Coronary artery (tissue), 2 donors: ENCODE measurements at regions not wholly inside any gene's neighbourhood (a gene's known extent, or its start where the extent isn't known, plus 50 kb on each side); places are given as distances from the start of the nearest gene placed in this dataset.

ENCODE experiments used
- DNase-seq: peaks from one replicate; pipeline ENCODE4 v3.0.0-alpha.2; 2017; ENCODE audit warnings: low spot score
- H3K27ac ChIP-seq, 2 donors: fragments of 200-600 bp; sonication (generic); one replicate each; pipeline ENCODE4 v1.5.1; 2016 to 2019
- H3K4me3 ChIP-seq: fragments of 200-600 bp; sonication (generic); 2 replicates; pipeline ENCODE4 v1.5.1; 2016; ENCODE audit warnings: mild to moderate bottlenecking, moderate library complexity
- TF ChIP-seq, protein P1 (sequence below): fragments of 200-600 bp; sonication (generic); IDR thresholded peaks from one replicate; pipeline ENCODE4 v1.5.1; 2019; ENCODE audit warnings: antibody characterized with exemption

DNA sequence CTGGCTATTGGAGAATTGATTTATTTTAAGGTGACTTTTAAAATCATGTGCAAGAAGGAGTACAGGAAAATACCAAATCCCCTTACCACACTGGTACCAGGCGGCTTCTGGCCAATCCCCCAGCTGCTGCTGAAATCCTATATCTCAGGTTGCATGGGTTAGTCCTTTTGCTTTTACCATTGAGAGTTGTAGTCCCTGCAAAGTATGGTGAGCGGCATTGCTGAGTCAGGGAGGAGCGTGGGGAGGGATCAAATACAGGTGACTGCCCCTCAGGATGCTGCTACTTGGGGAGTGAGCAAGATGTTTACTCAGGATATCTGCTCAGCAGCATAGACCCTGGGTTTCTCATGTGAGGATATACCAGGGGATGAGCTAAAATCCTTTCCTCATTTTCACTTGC is 131.9 kb upstream of the STAC start:
- Histone ChIP-seq H3K4me3 (no peak overlapping the region), H3K27ac (no peak overlapping the region)
- DNase-seq, result no peak
- TF ChIP-seq, protein P1, sequence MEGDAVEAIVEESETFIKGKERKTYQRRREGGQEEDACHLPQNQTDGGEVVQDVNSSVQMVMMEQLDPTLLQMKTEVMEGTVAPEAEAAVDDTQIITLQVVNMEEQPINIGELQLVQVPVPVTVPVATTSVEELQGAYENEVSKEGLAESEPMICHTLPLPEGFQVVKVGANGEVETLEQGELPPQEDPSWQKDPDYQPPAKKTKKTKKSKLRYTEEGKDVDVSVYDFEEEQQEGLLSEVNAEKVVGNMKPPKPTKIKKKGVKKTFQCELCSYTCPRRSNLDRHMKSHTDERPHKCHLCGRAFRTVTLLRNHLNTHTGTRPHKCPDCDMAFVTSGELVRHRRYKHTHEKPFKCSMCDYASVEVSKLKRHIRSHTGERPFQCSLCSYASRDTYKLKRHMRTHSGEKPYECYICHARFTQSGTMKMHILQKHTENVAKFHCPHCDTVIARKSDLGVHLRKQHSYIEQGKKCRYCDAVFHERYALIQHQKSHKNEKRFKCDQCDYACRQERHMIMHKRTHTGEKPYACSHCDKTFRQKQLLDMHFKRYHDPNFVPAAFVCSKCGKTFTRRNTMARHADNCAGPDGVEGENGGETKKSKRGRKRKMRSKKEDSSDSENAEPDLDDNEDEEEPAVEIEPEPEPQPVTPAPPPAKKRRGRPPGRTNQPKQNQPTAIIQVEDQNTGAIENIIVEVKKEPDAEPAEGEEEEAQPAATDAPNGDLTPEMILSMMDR, result no peak

DNA sequence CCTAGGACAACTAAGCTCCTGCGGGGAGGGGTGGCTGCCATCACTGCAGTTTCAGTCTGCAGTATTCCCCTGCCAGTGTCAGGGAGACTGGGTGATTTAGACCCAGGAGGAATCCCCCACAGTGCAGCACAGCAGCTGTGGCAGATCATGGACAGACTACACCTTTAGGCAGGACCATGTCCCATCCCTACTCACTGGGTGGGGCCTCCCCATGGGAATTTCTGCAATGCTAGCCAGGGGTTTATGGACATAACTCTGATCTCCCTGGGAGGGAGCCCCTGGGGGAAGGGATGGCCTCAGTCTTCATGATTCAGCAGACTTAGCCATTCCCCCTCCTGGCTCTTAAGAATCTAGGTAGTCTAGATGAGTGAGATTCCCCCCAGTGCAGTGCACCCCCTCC is 130.1 kb upstream of the STAC start:
- Histone ChIP-seq H3K27ac (no peak overlapping the region), H3K4me3 (no peak overlapping the region)
- no peak for DNase-seq
- TF ChIP-seq, protein P1, result no peak

DNA sequence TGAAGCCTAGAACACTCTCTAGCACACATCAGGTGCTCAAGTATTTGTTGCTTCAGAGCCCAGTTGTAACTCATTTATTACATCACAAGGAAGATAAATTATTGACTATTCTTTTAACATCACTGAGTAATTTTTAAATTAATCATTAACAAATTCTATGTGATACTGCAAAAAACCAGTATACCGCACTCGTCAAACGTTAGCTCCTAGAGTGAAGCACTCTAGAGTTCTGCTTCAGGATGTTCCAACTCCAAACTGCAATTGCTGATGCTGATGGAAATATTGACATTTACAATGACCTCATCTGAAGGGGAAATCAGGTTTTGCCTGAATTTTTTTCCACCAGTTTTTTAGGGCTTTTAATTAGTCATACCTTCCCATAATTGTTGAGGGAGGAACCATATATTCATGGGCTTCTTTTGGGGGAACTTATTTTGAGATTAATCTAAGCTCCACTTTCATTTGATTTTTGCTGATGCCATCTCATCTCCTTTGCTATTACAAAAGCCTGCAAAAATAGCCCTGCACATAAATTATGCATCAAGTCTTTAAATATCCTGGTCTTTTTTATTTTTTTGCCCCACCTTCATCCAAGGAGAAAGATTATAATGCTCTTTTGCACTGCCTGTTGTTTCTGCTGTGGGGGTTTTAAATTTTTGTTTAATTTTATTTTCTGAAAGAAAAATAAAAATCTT is 123.0 kb upstream of the STAC start:
- TF ChIP-seq, protein P1, result no peak
- DNase-seq, result no peak
- H3K27ac ChIP-seq, result no peak overlapping the region
- H3K4me3 ChIP-seq, result no peak overlapping the region

DNA sequence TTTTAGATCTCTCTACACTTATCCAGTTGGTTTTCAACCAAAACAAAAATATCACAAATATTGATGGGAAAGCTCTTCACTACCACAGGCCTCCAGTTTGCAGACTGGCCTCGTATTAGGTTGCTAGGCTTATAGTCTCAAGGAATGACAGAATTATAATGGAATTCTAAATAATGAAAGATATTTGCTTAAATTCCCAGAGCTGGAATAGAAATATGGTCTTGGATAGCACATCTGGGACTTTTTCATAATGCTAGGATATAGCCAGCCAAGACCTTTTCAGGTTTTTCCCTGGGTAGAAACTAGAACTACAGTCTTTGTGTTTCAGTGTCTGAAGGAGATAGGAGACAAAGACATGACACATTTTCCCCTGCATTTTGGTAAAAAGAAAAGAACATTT is 121.9 kb upstream of the STAC start:
- TF ChIP-seq, protein P1, result no peak
- no peak overlapping the region for H3K27ac ChIP-seq
- no peak overlapping the region for H3K4me3 ChIP-seq
- no peak for DNase-seq

DNA sequence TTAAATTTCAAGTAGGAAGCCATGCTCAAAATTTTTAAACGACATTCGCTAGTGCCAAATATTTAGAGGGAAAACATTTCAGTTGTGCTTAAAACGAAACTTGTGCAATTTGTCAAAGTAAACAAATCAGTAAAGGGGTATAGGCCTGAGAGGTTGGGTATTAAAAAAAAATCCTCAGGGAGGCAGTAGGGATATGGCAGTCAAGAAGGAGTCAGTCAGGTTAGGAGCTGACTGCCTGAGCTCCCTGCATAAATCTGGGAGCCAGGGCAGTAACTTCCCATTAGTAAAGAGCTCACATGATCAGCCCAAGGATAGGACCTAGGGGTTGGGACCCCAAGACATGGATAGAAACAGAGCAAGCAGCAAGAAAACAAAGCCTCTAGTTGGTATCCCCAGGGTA is 120.7 kb upstream of the STAC start:
- TF ChIP-seq, protein P1, result no peak
- DNase-seq, result no peak
- Histone ChIP-seq H3K27ac (no peak overlapping the region), H3K4me3 (no peak overlapping the region)

DNA sequence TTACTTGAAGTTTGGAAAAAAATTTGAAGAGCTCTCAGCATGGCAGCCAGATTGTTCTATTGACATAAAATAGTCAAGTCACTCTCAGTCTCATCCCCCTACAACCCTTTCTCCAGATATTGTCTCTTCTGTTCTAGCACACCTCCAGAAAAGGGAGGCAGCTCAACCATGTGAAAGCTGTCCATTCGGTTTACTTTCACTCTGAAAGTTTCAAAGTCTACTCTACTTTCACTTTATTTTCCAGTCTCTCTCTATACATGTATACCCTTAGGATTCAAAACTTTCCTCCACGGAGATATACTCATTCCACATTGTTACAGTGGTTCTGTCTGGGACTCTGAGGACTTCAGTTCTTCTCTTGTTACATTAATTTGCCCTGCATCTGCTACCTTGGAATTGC is 111.0 kb upstream of the STAC start:
- TF ChIP-seq, protein P1, result no peak

DNA sequence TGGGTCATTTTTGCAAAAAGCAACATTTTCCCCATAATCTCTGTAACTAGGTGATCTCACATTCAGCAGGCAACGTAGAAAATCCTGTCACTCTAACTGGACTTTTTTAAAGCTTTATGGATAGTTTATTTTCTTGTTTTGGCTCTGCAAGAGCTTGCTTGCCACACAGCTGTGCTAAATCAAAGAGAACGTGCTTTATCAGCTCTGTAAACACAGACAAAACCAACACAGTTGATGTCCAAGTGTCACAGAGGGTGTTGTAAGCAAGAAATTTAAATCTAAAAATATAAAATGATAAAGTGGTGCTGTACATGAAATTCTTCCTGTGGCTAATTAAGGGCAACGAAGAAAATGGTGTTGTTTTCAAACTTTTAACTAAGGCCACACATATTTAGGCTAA is 97.5 kb upstream of the STAC start:
- Histone ChIP-seq H3K4me3 (no peak overlapping the region), H3K27ac (no peak overlapping the region)
- no peak for DNase-seq
- TF ChIP-seq, protein P1, result no peak

More for the DNA sequence above, 111.0 kb upstream of the STAC start:
- H3K27ac ChIP-seq, result no peak overlapping the region
- no peak overlapping the region for H3K4me3 ChIP-seq
- no peak for DNase-seq
